Stimulated activated CD4-positive, alpha-beta T cell treated with anti-CD3 and anti-CD28 coated beads, Interleukin-2, amount 100 ng/mL, for 48 hours (primary cell): ENCODE measurements at regions not wholly inside any gene's neighbourhood (a gene's known extent, or its start where the extent isn't known, plus 50 kb on each side); places are given as distances from the start of the nearest gene placed in this dataset.
"Not testable (repeated sequence)": the region's sequence is repeated elsewhere in the genome, so short reads cannot be mapped to it uniquely, and the experiment has no call there.

Source experiments
- DNase-seq, 2 donors: peaks; one replicate each; pipeline ENCODE4 v3.0.0-alpha.2; 2020

DNA sequence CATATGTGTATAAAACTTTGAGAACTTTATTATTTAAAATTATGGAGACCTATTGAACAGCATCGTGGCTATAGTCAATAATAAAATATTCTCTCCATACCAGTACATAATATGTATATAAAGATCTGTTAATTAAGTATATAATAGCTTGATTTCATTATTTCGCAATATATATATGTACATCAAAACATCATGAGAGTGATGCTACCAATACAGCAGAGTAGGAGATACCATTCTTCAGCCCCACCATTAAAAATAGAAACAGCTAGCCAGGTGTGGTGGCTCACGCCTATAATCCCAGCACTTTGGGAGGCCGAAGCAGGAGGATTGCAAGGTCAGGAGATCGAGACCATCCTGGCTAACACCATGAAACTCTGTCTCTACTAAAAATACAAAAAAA, 1755.3 kb upstream of the SPRY2 start:
- DNase-seq: no peak

DNA sequence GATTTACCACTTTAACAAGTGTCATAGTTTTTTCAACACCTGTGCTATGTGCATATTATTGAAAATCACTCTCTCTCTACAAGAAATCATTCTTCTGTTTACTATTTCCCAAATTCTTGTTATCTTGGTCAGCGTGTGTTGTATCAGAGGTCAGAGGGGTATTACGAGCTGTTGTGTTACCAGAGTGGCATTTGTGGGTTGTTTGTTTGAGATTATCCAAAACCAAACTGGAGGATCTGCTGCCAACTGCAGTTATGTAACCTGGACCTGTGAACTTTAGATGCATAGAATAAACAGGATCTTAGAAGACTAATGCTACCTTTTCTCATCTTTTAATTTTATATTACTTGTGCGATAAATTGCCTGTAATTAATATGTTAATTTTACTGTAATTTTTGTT, 1751.4 kb upstream of the SPRY2 start:
- DNase-seq: no peak

- no peak for DNase-seq
Measured at GRCh38 chr13:82088781-82089180, 1747.9 kb upstream of the SPRY2 start.

- DNase-seq: no peak
Measured at GRCh38 chr13:82076496-82076895, 1735.6 kb upstream of the SPRY2 start.

- DNase-seq: no peak
Measured at GRCh38 chr13:82070416-82070815, 1729.5 kb upstream of the SPRY2 start.

DNA sequence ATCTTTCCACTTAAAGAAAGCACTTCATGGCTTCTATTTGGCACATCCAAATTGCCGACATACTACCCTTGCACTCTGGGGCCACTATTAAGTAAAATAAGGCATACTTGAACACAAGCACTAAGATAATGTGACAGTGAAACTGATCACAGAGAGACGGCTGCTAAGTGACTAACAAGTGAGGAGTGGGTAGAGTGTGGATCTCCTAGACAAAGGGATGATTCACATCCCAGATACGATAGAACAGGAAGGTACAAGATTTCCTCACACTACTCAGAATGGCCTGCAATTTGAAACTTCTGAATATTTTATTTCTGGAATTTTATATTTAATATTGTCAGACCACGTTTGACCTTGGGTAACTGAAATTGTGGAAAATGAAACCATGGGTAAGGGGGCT, 1721.8 kb upstream of the SPRY2 start:
- DNase-seq: no peak

- no peak for DNase-seq
Measured at GRCh38 chr13:82058364-82058763, 1717.4 kb upstream of the SPRY2 start.

DNA sequence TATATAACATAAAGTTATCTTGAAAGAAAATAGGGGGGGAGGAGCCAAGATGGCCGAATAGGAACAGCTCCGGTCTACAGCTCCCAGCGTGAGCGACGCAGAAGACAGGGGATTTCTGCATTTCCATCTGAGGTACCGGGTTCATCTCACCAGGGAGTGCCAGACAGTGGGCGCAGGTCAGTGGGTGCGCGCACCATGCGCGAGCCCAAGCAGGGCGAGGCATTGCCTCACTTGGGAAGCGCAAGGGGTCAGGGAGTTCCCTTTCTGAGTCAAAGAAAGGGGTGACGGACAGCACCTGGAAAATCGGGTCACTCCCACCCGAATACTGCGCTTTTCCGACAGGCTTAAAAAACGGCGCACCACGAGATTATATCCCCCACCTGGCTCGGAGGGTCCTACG, 1704.4 kb upstream of the SPRY2 start:
- not testable (repeated sequence) for DNase-seq

DNA sequence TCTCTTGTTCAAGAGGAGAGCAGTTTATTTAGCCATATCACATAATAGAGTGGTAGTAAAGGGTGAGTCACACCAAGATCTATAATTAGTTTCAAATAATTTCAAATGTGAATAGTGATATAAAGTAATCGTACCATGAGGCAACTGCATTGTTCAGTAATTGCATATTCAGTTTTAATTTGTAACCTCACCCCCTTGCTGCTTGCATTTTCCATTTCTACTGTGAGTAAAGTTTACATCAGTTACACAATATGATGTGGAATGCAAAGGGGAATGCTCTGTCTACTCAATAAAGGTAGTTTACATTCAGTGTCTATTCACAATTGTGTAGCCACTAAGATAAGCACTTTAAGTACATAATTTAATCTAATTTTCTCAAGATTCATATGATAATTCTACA, 1695.7 kb upstream of the SPRY2 start:
- no peak for DNase-seq

GRCh38 chr13:82011355-82011754, 1670.4 kb upstream of the SPRY2 start:
- no peak for DNase-seq

- no peak for DNase-seq
Measured at GRCh38 chr13:82010780-82011179, 1669.9 kb upstream of the SPRY2 start.

DNA sequence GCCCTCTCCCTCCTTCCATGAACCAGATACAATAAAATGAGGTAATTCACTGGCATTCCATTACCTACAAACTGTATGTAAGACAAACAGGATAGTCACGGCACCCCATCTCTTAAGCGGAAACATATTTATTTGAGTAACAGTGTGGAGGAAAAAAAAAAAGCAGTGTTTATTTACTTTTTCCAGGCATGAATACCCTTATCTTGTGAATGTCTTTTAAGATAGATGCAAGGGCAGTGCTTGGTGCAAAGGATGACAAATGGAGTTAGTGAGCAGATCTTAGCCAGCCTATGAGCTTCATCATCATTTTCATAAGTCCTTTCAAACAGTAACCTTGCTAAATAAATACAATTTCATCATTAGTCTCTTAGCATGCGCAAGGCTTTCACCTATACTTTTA, 1661.8 kb upstream of the SPRY2 start:
- no peak for DNase-seq

DNA sequence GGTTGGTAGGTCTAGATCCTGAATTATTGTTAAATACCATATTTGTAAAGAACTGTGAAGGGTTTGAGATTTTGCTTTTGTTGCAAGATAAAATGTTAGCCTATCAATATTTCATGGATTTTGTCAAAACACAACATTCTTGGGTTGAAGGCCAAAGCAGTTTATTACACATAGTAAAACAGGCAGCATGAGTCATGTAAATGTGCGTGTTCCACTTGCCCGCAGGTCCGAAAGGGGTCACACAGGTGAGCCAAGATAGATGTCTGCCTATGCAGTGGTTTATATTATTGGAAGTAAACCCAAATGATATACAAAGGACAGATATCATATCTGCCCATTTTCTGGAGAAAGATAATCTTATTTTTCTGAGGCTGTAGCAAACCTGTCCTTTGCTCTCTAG, 1654.4 kb upstream of the SPRY2 start:
- no peak for DNase-seq

DNA sequence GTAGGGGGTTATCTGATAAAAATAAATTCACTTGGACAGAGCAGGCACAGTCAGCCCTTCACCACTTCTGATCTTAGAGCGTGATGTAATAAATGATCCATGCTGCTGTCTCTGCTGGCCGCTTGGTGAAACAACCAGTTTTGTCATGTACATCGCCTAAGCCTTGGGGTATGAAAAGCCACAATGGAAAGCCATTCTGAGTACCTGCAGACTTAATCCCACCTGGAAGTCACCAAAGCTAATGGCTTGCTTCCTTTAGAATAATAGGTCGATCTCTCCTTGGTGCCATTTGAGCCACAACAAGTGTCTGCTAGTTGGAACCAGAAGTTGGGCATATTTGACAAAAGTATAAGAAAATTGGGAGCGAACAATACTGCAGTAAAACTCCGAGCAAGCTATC, 1649.7 kb upstream of the SPRY2 start:
- DNase-seq: no peak

- DNase-seq: no peak
Measured at GRCh38 chr13:81988567-81988966, 1647.6 kb upstream of the SPRY2 start.

- no peak for DNase-seq
Measured at GRCh38 chr13:81987677-81988357, 1646.9 kb upstream of the SPRY2 start.

DNA sequence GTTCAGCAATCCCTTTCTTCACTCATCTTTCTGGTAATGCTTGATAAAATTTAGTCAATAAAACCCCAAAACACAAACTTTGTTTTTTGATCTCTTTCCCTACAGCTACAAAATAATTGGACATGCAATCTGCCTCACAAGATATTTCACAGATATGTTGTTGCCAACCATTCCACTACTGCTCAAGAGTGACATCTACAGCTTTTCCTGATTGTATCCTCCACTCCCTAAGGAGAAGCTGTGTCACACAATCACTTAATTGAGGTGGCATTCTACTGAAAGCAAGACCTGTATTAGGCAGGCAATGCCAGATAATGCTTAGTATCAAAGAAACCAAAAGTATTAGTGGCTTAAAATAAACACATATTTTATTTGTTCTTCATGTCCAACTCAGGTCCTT, 1646.2 kb upstream of the SPRY2 start:
- DNase-seq: no peak

GRCh38 chr13:81986308-81986707, 1645.4 kb upstream of the SPRY2 start:
- no peak for DNase-seq

GRCh38 chr13:81957121-81957520, 1616.2 kb upstream of the SPRY2 start:
- no peak for DNase-seq

DNA sequence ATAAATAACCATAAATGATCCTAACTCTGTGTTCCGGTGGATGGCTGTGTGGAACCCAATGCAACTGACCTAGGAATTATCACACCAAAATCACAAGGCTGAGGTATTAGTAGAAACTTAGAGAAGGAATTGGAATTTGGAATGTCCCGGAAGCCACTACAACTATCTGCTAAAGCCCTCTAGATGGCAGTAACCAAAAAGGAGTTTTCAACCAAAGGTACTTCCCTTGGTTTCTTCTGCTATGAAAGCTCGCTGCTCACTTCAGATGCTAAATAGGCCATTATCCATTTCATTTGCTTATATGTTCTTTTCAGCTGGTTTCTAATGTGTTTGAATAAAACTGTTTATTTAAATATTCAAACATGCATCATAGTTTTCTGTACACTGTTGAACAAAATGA, 1589.1 kb upstream of the SPRY2 start:
- no peak for DNase-seq

- DNase-seq: no peak
Measured at GRCh38 chr13:81927347-81927746, 1586.4 kb upstream of the SPRY2 start.

DNA sequence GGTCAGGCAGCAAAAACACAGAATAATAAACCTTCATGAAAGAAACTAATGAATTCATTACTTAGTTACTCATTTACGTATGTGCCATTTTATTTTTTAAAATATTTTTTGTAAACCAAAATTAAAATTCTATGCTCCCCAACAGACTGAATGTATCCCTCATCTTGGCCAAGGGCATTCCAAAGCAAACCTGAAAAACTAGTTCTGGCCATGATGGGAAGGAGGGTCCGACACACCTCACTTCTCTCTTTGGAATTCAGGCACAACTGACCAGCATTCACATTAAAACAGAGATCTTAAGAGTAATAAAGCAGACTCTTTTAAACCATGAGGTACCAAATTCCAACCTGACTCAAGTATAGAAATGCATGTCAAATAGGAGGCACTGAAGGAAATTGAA, 1576.9 kb upstream of the SPRY2 start:
- DNase-seq: no peak

DNA sequence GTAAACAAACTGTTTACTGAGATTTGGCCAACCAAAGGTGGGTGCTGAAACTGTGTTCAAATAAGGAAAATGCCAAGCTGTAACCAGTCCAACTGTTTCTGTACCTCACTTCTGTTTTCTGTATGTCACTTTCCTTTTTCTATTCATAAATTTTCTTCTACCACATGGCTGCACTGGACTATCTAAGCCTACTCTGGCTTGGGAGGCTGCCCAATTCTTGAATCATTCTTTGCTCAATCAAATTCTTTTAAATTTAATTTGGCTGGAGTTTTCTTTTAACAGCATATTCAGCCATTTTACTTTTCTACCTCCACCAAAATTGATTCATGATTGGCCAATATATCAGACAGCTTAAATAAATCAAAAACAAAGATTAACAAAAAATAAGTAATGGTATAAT, 1575.5 kb upstream of the SPRY2 start:
- no peak for DNase-seq

DNA sequence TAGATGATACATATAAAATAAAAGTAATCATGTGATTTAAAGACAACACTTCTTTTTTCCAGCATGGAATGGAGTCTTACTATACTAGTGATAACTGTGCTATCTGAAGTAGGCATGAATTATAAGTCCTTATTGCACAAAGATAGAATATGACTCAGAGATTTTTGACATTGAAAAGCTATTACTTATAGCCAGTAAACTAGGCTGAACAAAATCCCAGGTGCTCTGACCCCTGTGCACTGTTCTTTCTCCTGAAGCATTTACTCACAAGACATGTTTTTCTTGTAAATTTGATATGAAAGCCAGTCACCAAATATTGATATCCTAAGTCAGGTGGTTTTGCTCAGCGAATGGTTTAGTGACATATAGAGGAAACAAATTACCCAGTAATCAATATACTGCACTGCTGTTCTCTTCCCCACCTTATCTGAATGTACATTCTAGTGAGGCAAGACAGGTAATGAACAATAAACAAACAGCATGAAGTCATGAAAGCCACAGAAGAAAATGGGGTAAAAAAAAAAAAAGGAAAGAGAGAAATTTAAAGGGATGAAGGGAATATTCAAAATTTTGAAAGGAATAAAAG, 1567.0 kb upstream of the SPRY2 start:
- no peak for DNase-seq

DNA sequence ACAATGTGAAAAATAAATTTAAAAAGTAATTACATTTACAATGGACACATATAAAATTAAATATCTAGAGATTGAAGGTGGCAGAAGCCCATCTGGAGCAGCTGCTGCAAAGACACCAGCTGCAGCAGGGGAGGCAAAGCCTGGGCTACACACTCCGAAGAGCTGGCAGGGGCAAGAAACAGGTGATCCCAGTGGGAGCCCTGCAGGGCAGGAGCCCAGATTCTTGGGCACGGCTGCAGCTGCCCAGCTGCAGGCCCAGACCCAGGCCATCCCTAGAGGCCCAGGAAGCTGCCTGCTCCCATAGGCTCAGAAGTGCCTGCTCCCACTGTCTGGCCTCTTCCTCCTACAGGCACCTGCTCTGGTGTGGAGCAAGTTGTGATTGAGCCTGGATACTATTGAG, 1547.9 kb upstream of the SPRY2 start:
- no peak for DNase-seq
